ENCODE measurements at regions not wholly inside any gene's neighbourhood (a gene's known extent, or its start where the extent isn't known, plus 50 kb on each side); places are given as distances from the start of the nearest gene placed in this dataset.

GRCh38 chr11:82024760-82025159 lies 708.9 kb downstream of the FAM181B start:
- no peak for DNase-seq
- CTCF ChIA-PET = no interaction called here
- H3K27me3 Mint-ChIP-seq (ENCODE audit: low read depth) = no peaks in the 10 kb centered on the region
- no peak overlapping the region for H3K4me3 Mint-ChIP-seq
- H3K27ac Mint-ChIP-seq = no peak overlapping the region
- no peak for ATAC-seq
- no peaks in the 10 kb centered on the region for H3K4me1 Mint-ChIP-seq (ENCODE audit: low read depth)
- H3K36me3 Mint-ChIP-seq (ENCODE audit: low read depth) = no peaks in the 10 kb centered on the region
- POLR2A ChIA-PET = no interaction called here
- H3K9me3 Mint-ChIP-seq (ENCODE audit: insufficient read depth) = no peaks in the 10 kb centered on the region

GRCh38 chr11:82012276-82012675 lies 721.4 kb downstream of the FAM181B start:
- ChIA-PET POLR2A (no interaction called here), CTCF (no interaction called here)
- Mint-ChIP-seq H3K27ac (no peak overlapping the region), H3K4me1 (ENCODE audit: low read depth) (no peaks in the 10 kb centered on the region), H3K27me3 (ENCODE audit: low read depth) (no peaks in the 10 kb centered on the region), H3K36me3 (ENCODE audit: low read depth) (no peaks in the 10 kb centered on the region), H3K9me3 (ENCODE audit: insufficient read depth) (no peaks in the 10 kb centered on the region), H3K4me3 (no peak overlapping the region)
- ATAC-seq = no peak
- DNase-seq = no peak

- DNase-seq (no peak), ATAC-seq (no peak)
- Mint-ChIP-seq H3K9me3 (ENCODE audit: insufficient read depth) (no peaks in the 10 kb centered on the region), H3K27me3 (ENCODE audit: low read depth) (no peaks in the 10 kb centered on the region), H3K4me1 (ENCODE audit: low read depth) (peaks cover 4% of the 10 kb centered on the region), H3K27ac (no peak overlapping the region), H3K36me3 (ENCODE audit: low read depth) (no peaks in the 10 kb centered on the region), H3K4me3 (no peak overlapping the region)
- ChIA-PET CTCF (no interaction called here), POLR2A (no interaction called here)
Observed at GRCh38 chr11:82009133-82009532, 724.5 kb downstream of the FAM181B start.

- CTCF ChIA-PET = no interaction called here
Observed at GRCh38 chr11:82007521-82007920, 726.1 kb downstream of the FAM181B start.

GRCh38 chr11:82004537-82005213 lies 729.0 kb downstream of the FAM181B start:
- Mint-ChIP-seq H3K4me3 (no peak overlapping the region), H3K4me1 (ENCODE audit: low read depth) (peaks cover 4% of the 10 kb centered on the region), H3K27me3 (ENCODE audit: low read depth) (no peaks in the 10 kb centered on the region), H3K9me3 (ENCODE audit: insufficient read depth) (no peaks in the 10 kb centered on the region), H3K36me3 (ENCODE audit: low read depth) (no peaks in the 10 kb centered on the region), H3K27ac (no peak overlapping the region)
- no peak for ATAC-seq
- ChIA-PET CTCF (no interaction called here), POLR2A (no interaction called here)
- DNase-seq = no peak

More at GRCh38 chr11:82007521-82007920, 726.1 kb downstream of the FAM181B start:
- H3K9me3 Mint-ChIP-seq (ENCODE audit: insufficient read depth) = no peaks in the 10 kb centered on the region
- POLR2A ChIA-PET = no interaction called here
- no peak overlapping the region for H3K27ac Mint-ChIP-seq
- H3K36me3 Mint-ChIP-seq (ENCODE audit: low read depth) = no peaks in the 10 kb centered on the region
- H3K4me1 Mint-ChIP-seq (ENCODE audit: low read depth) = peaks cover 4% of the 10 kb centered on the region
- no peak for ATAC-seq
- DNase-seq = no peak
- H3K4me3 Mint-ChIP-seq = no peak overlapping the region
- no peaks in the 10 kb centered on the region for H3K27me3 Mint-ChIP-seq (ENCODE audit: low read depth)

- no peak for DNase-seq
- H3K4me3 Mint-ChIP-seq = no peak overlapping the region
- no peak overlapping the region for H3K27ac Mint-ChIP-seq
Observed at GRCh38 chr11:82003671-82004515, 729.8 kb downstream of the FAM181B start.

GRCh38 chr11:82003024-82003423 lies 730.6 kb downstream of the FAM181B start:
- no peak for ATAC-seq
- no peak for DNase-seq
- peaks cover 4% of the 10 kb centered on the region for H3K4me1 Mint-ChIP-seq (ENCODE audit: low read depth)
- no peak overlapping the region for H3K27ac Mint-ChIP-seq
- no peaks in the 10 kb centered on the region for H3K27me3 Mint-ChIP-seq (ENCODE audit: low read depth)
- H3K36me3 Mint-ChIP-seq (ENCODE audit: low read depth) = no peaks in the 10 kb centered on the region
- no peak overlapping the region for H3K4me3 Mint-ChIP-seq
- CTCF ChIA-PET = no interaction called here
- POLR2A ChIA-PET = no interaction called here
- no peaks in the 10 kb centered on the region for H3K9me3 Mint-ChIP-seq (ENCODE audit: insufficient read depth)

More at GRCh38 chr11:82003671-82004515, 729.8 kb downstream of the FAM181B start:
- ATAC-seq = no peak
- ChIA-PET CTCF (no interaction called here), POLR2A (no interaction called here)
- Mint-ChIP-seq H3K4me1 (ENCODE audit: low read depth) (peaks cover 4% of the 10 kb centered on the region), H3K27me3 (ENCODE audit: low read depth) (no peaks in the 10 kb centered on the region), H3K9me3 (ENCODE audit: insufficient read depth) (no peaks in the 10 kb centered on the region), H3K36me3 (ENCODE audit: low read depth) (no peaks in the 10 kb centered on the region)

GRCh38 chr11:81995889-81996288 lies 737.8 kb downstream of the FAM181B start:
- H3K27ac Mint-ChIP-seq = no peak overlapping the region
- H3K4me1 Mint-ChIP-seq (ENCODE audit: low read depth) = no peaks in the 10 kb centered on the region
- no peaks in the 10 kb centered on the region for H3K36me3 Mint-ChIP-seq (ENCODE audit: low read depth)
- ChIA-PET POLR2A (no interaction called here), CTCF (no interaction called here)
- ATAC-seq = no peak
- H3K9me3 Mint-ChIP-seq (ENCODE audit: insufficient read depth) = no peaks in the 10 kb centered on the region
- no peak for DNase-seq
- no peaks in the 10 kb centered on the region for H3K27me3 Mint-ChIP-seq (ENCODE audit: low read depth)
- no peak overlapping the region for H3K4me3 Mint-ChIP-seq

GRCh38 chr11:81993755-81994154 lies 739.9 kb downstream of the FAM181B start:
- no peak overlapping the region for H3K27ac Mint-ChIP-seq
- DNase-seq (no peak), ATAC-seq (no peak)
- no peaks in the 10 kb centered on the region for H3K36me3 Mint-ChIP-seq (ENCODE audit: low read depth)
- ChIA-PET POLR2A (no interaction called here), CTCF (no interaction called here)
- H3K4me3 Mint-ChIP-seq = no peak overlapping the region
- H3K9me3 Mint-ChIP-seq (ENCODE audit: insufficient read depth) = no peaks in the 10 kb centered on the region
- H3K27me3 Mint-ChIP-seq (ENCODE audit: low read depth) = no peaks in the 10 kb centered on the region
- no peaks in the 10 kb centered on the region for H3K4me1 Mint-ChIP-seq (ENCODE audit: low read depth)

GRCh38 chr11:81990659-81991443 lies 742.8 kb downstream of the FAM181B start:
- ChIA-PET CTCF (no interaction called here), POLR2A (no interaction called here)
- Mint-ChIP-seq H3K4me3 (no peak overlapping the region), H3K27me3 (ENCODE audit: low read depth) (no peaks in the 10 kb centered on the region), H3K4me1 (ENCODE audit: low read depth) (no peaks in the 10 kb centered on the region), H3K36me3 (ENCODE audit: low read depth) (no peaks in the 10 kb centered on the region), H3K27ac (no peak overlapping the region), H3K9me3 (ENCODE audit: insufficient read depth) (no peaks in the 10 kb centered on the region)
- ATAC-seq (no peak), DNase-seq (no peak)

GRCh38 chr11:81989093-81989492 lies 744.6 kb downstream of the FAM181B start:
- POLR2A ChIA-PET = no interaction called here

GRCh38 chr11:81987829-81988472 lies 745.7 kb downstream of the FAM181B start:
- ChIA-PET POLR2A (no interaction called here), CTCF (no interaction called here)
- no peak overlapping the region for H3K27ac Mint-ChIP-seq
- ATAC-seq (no peak), DNase-seq (no peak)
- no peak overlapping the region for H3K4me3 Mint-ChIP-seq
- no peaks in the 10 kb centered on the region for H3K36me3 Mint-ChIP-seq (ENCODE audit: low read depth)
- H3K9me3 Mint-ChIP-seq (ENCODE audit: insufficient read depth) = peaks cover 10% of the 10 kb centered on the region
- no peaks in the 10 kb centered on the region for H3K4me1 Mint-ChIP-seq (ENCODE audit: low read depth)
- no peaks in the 10 kb centered on the region for H3K27me3 Mint-ChIP-seq (ENCODE audit: low read depth)

More at GRCh38 chr11:81989093-81989492, 744.6 kb downstream of the FAM181B start:
- H3K4me3 Mint-ChIP-seq = no peak overlapping the region
- H3K36me3 Mint-ChIP-seq (ENCODE audit: low read depth) = no peaks in the 10 kb centered on the region
- no peaks in the 10 kb centered on the region for H3K27me3 Mint-ChIP-seq (ENCODE audit: low read depth)
- CTCF ChIA-PET = interaction anchor here (1.2 kb wide), 1 partner anchor 201 kb away, joined by 3 read pairs; no protein-coding TSS in a partner anchor
- no peak for ATAC-seq
- H3K4me1 Mint-ChIP-seq (ENCODE audit: low read depth) = no peaks in the 10 kb centered on the region
- DNase-seq = no peak
- H3K9me3 Mint-ChIP-seq (ENCODE audit: insufficient read depth) = peaks cover 10% of the 10 kb centered on the region
- H3K27ac Mint-ChIP-seq = no peak overlapping the region
